ENCODE measurements at regions not wholly inside any gene's neighbourhood (a gene's known extent, or its start where the extent isn't known, plus 50 kb on each side); places are given as distances from the start of the nearest gene placed in this dataset.

DNA sequence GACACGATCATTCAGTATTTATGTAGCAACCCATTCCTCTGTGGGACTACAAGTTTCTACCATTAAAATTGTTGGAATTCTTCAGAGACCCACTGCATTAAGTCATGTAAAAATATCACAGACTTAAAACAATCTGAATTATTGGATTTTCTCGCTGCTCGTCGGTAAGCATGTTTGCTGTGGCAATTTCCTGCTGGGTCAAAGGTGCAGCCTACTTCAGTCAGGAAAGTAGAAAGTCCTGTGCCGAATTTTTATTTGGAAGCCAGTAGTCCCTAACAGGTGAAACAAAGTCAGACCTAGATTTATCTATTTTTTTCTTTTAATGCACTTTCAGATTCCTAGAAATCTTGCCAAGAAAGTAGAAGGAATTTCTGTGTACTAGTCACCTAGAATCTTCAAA, 110.4 kb upstream of the MYL2 start:
- TF ChIP-seq TAF1 (IDR thresholded peaks at IDR 0.05; ENCODE audit: low read depth) (no peak), EP300 (IDR thresholded peaks at IDR 0.05; ENCODE audit: borderline replicate concordance) (no peak), CEBPB (IDR thresholded peaks at IDR 0.05) (no peak), TEAD4 (IDR thresholded peaks at IDR 0.05) (no peak), ZBTB7A (IDR thresholded peaks at IDR 0.05; ENCODE audit: low read depth) (no peak), CREB1 (IDR thresholded peaks at IDR 0.05; ENCODE audit: low read depth) (no peak), TCF12 (IDR thresholded peaks at IDR 0.05; ENCODE audit: low read depth) (no peak), FOXM1 (IDR thresholded peaks at IDR 0.05; ENCODE audit: borderline replicate concordance, low read depth) (no peak), YY1 (IDR thresholded peaks at IDR 0.05; ENCODE audit: low read depth) (no peak), NFIC (IDR thresholded peaks at IDR 0.05) (no peak)
- TF ChIP-seq, protein P1, sequence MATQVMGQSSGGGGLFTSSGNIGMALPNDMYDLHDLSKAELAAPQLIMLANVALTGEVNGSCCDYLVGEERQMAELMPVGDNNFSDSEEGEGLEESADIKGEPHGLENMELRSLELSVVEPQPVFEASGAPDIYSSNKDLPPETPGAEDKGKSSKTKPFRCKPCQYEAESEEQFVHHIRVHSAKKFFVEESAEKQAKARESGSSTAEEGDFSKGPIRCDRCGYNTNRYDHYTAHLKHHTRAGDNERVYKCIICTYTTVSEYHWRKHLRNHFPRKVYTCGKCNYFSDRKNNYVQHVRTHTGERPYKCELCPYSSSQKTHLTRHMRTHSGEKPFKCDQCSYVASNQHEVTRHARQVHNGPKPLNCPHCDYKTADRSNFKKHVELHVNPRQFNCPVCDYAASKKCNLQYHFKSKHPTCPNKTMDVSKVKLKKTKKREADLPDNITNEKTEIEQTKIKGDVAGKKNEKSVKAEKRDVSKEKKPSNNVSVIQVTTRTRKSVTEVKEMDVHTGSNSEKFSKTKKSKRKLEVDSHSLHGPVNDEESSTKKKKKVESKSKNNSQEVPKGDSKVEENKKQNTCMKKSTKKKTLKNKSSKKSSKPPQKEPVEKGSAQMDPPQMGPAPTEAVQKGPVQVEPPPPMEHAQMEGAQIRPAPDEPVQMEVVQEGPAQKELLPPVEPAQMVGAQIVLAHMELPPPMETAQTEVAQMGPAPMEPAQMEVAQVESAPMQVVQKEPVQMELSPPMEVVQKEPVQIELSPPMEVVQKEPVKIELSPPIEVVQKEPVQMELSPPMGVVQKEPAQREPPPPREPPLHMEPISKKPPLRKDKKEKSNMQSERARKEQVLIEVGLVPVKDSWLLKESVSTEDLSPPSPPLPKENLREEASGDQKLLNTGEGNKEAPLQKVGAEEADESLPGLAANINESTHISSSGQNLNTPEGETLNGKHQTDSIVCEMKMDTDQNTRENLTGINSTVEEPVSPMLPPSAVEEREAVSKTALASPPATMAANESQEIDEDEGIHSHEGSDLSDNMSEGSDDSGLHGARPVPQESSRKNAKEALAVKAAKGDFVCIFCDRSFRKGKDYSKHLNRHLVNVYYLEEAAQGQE (IDR thresholded peaks at IDR 0.05; ENCODE audit: low read depth): no peak
- TF ChIP-seq, protein P2, sequence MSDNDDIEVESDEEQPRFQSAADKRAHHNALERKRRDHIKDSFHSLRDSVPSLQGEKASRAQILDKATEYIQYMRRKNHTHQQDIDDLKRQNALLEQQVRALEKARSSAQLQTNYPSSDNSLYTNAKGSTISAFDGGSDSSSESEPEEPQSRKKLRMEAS (IDR thresholded peaks at IDR 0.05): no peak
- TF ChIP-seq, protein P3, sequence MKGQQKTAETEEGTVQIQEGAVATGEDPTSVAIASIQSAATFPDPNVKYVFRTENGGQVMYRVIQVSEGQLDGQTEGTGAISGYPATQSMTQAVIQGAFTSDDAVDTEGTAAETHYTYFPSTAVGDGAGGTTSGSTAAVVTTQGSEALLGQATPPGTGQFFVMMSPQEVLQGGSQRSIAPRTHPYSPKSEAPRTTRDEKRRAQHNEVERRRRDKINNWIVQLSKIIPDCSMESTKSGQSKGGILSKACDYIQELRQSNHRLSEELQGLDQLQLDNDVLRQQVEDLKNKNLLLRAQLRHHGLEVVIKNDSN (IDR thresholded peaks at IDR 0.05): no peak

Data from Ishikawa (cell line).